Nephron (organoid): ENCODE measurements at regions not wholly inside any gene's neighbourhood (a gene's known extent, or its start where the extent isn't known, plus 50 kb on each side); places are given as distances from the start of the nearest gene placed in this dataset.

ENCODE experiments used
- H3K27ac Mint-ChIP-seq, 3 experiments: 2 replicates each; pipeline ENCODE4 v1.8.0; 2020; ENCODE audit warnings: mixed read lengths in 3 of 3, mild to moderate bottlenecking in 2 of 3, moderate library complexity in 1 of 3
- H3K27me3 Mint-ChIP-seq: 2 replicates; pipeline ENCODE4 v1.8.0; 2021; ENCODE audit warnings: low read depth, mild to moderate bottlenecking, moderate library complexity, mixed read lengths
- H3K36me3 Mint-ChIP-seq: 2 replicates; pipeline ENCODE4 v1.8.0; 2020; ENCODE audit warnings: low read depth, mixed read lengths
- H3K4me1 Mint-ChIP-seq: 2 replicates; pipeline ENCODE4 v1.8.0; 2020; ENCODE audit warnings: mixed read lengths
- H3K4me3 Mint-ChIP-seq, 3 experiments: 2 replicates each; pipeline ENCODE4 v1.8.0; 2020; ENCODE audit warnings: mild to moderate bottlenecking in 3 of 3, mixed read lengths in 3 of 3, moderate library complexity in 2 of 3
- H3K9me3 Mint-ChIP-seq: 2 replicates; pipeline ENCODE4 v1.8.0; 2020; ENCODE audit warnings: mixed read lengths
- CTCF ChIP-seq, 3 experiments: fragments of 200-600 bp; sonication (generic); IDR thresholded peaks; one replicate each; pipeline ENCODE4 v1.5.0; 2021; ENCODE audit warnings: antibody characterized with exemption in 3 of 3; ENCODE audit not compliant: unreplicated experiment in 3 of 3

GRCh38 chr6:165743366-165743898 lies 80.4 kb upstream of the PDE10A start:
- no peak for TF ChIP-seq CTCF (IDR thresholded peaks at IDR 0.05; ENCODE audit: unreplicated experiment in 3 of 3)
- Mint-ChIP-seq H3K4me1 (peaks cover 6% of the 10 kb centered on the region), H3K4me3 (no peak overlapping the region), H3K27ac (no peak overlapping the region), H3K27me3 (no peaks in the 10 kb centered on the region), H3K9me3 (peaks cover 12% of the 10 kb centered on the region), H3K36me3 (no peaks in the 10 kb centered on the region)

- Mint-ChIP-seq H3K27ac (no peak overlapping the region), H3K4me3 (no peak overlapping the region), H3K4me1 (no peaks in the 10 kb centered on the region), H3K9me3 (peaks cover 15% of the 10 kb centered on the region), H3K36me3 (peaks cover 3% of the 10 kb centered on the region), H3K27me3 (no peaks in the 10 kb centered on the region)
- TF ChIP-seq CTCF (IDR thresholded peaks at IDR 0.05; ENCODE audit: unreplicated experiment in 3 of 3): no peak
Observed at GRCh38 chr6:165742047-165742446, 79.0 kb upstream of the PDE10A start.

GRCh38 chr6:165737396-165737795 lies 74.4 kb upstream of the PDE10A start:
- peaks cover 14% of the 10 kb centered on the region for H3K27me3 Mint-ChIP-seq
- H3K27ac Mint-ChIP-seq: no peak overlapping the region
- no peaks in the 10 kb centered on the region for H3K4me1 Mint-ChIP-seq
- TF ChIP-seq CTCF (IDR thresholded peaks at IDR 0.05; ENCODE audit: unreplicated experiment in 3 of 3): no peak
- H3K4me3 Mint-ChIP-seq: no peak overlapping the region
- peaks cover 27% of the 10 kb centered on the region for H3K9me3 Mint-ChIP-seq
- peaks cover 9% of the 10 kb centered on the region for H3K36me3 Mint-ChIP-seq

- no peak overlapping the region for H3K4me3 Mint-ChIP-seq
- no peaks in the 10 kb centered on the region for H3K4me1 Mint-ChIP-seq
- peaks cover 9% of the 10 kb centered on the region for H3K36me3 Mint-ChIP-seq
- no peak overlapping the region for H3K27ac Mint-ChIP-seq
- TF ChIP-seq CTCF (IDR thresholded peaks at IDR 0.05; ENCODE audit: unreplicated experiment in 3 of 3): no peak
- peaks cover 26% of the 10 kb centered on the region for H3K9me3 Mint-ChIP-seq
- H3K27me3 Mint-ChIP-seq: peaks cover 24% of the 10 kb centered on the region
Observed at GRCh38 chr6:165735065-165735464, 72.0 kb upstream of the PDE10A start.

- peaks cover 9% of the 10 kb centered on the region for H3K36me3 Mint-ChIP-seq
- H3K9me3 Mint-ChIP-seq: peaks cover 15% of the 10 kb centered on the region
- peaks cover 24% of the 10 kb centered on the region for H3K27me3 Mint-ChIP-seq
- no peak for TF ChIP-seq CTCF (IDR thresholded peaks at IDR 0.05; ENCODE audit: unreplicated experiment in 3 of 3)
- no peak overlapping the region for H3K27ac Mint-ChIP-seq
- H3K4me1 Mint-ChIP-seq: peaks cover under 1% of the 10 kb centered on the region
- H3K4me3 Mint-ChIP-seq: no peak overlapping the region
Observed at GRCh38 chr6:165733489-165733791, 70.4 kb upstream of the PDE10A start.

GRCh38 chr6:165732696-165733488 lies 69.9 kb upstream of the PDE10A start:
- Mint-ChIP-seq H3K9me3 (peaks cover 15% of the 10 kb centered on the region), H3K4me1 (peaks cover 6% of the 10 kb centered on the region), H3K36me3 (peaks cover 9% of the 10 kb centered on the region), H3K27me3 (peaks cover 25% of the 10 kb centered on the region), H3K27ac (no peak overlapping the region), H3K4me3 (no peak overlapping the region)
- TF ChIP-seq CTCF (IDR thresholded peaks at IDR 0.05; ENCODE audit: unreplicated experiment in 3 of 3): no peak
